ENCODE measurements at regions not wholly inside any gene's neighbourhood (a gene's known extent, or its start where the extent isn't known, plus 50 kb on each side); places are given as distances from the start of the nearest gene placed in this dataset.
A peak's percentile ranks its signal among the peaks of the same experiment; 100 is the strongest.

DNA sequence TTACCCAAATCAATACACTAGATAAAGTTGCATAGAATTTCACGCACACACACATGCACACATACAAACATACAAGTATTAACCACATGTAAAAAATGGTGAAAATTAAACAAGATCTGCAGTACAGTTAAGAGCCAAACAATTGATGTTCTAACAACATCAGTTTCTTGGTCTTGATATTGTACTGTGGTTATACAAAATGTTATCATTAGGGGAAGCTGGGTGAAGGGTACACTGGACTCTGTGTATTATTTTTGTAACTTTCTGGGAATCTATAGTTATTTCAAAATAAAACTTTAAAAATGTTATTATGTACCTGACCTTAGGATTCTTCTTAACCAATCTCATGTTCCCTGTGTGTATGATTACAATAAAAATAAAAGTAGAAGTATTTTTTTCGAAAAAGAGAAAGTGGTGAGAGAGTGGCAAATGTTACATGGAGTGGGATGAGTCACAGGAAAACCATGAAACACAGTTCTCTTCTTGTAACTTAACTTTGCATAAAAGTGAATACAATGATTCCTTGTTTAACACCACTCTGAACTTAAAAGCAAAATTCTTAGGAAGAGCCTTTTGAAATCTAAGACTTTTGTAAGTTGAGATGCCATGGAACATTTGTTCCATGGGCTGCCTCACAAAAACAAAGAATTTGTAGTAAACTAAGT, 101.6 kb upstream of the RUNX1 start:
- no peaks in the 10 kb centered on the region for H3K9me2 ChIP-seq
- peak overlapping the region in 1 of 2 experiments; percentile 53; a peak in 2 of 4 replicates for H3K27ac ChIP-seq (ENCODE audit: low read depth in 2 of 2, low read length in 1 of 2)
- H3K9ac ChIP-seq, result no peak overlapping the region
- no peaks in the 10 kb centered on the region for H3K36me3 ChIP-seq (replicated peaks in 1 of 2; ENCODE audit: control insufficient read depth in 1 of 2, insufficient read depth in 2 of 2, low read length in 1 of 2)
- no peak for DNase-seq
- no peaks in the 10 kb centered on the region for H4K20me1 ChIP-seq (ENCODE audit: insufficient read depth)
- 0 out of 2 replicates have a peak overlapping the region, but pooled peaks have one; percentile 18 for H2AFZ ChIP-seq (ENCODE audit: low read depth)
- peaks cover 16% of the 10 kb centered on the region for H3F3A ChIP-seq (replicated peaks; ENCODE audit: insufficient read depth)
- H3K79me2 ChIP-seq (ENCODE audit: insufficient read depth), result no peaks in the 10 kb centered on the region
- H3K4me2 ChIP-seq, result no peak overlapping the region
- H3K4me3 ChIP-seq (ENCODE audit: low read depth in 2 of 2, low read length in 1 of 2), result no peak overlapping the region
- peaks cover 3 to 9% of the 10 kb centered on the region in 2 experiments; a peak in 3 of 4 replicates for H3K4me1 ChIP-seq (ENCODE audit: control insufficient read depth in 1 of 2, insufficient read depth in 2 of 2, low read depth in 1 of 2, low read length in 1 of 2)
- 75% methylated on average over 2 of the region's 2 CpGs for WGBS (ENCODE audit: low lambda C conversion rate)
- H3K27me3 ChIP-seq (ENCODE audit: insufficient read depth), result no peaks in the 10 kb centered on the region
- H3K9me3 ChIP-seq, result no peaks in the 10 kb centered on the region
- TF ChIP-seq FOSL2 (IDR thresholded peaks at IDR 0.05; ENCODE audit: borderline replicate concordance, low read depth) (peak; percentile 41; the same call in 1 of the 2 replicates), FOXM1 (IDR thresholded peaks at IDR 0.05; ENCODE audit: low read depth) (no peak), SIN3A (IDR thresholded peaks at IDR 0.05; ENCODE audit: borderline replicate concordance, low read depth, low read length) (no peak), JUND (IDR thresholded peaks at IDR 0.05) (peak; percentile 51; the same call in 1 of the 2 replicates)
- CTCF ChIA-PET, result no interaction called here
- POLR2A ChIA-PET, result no interaction called here

DNA sequence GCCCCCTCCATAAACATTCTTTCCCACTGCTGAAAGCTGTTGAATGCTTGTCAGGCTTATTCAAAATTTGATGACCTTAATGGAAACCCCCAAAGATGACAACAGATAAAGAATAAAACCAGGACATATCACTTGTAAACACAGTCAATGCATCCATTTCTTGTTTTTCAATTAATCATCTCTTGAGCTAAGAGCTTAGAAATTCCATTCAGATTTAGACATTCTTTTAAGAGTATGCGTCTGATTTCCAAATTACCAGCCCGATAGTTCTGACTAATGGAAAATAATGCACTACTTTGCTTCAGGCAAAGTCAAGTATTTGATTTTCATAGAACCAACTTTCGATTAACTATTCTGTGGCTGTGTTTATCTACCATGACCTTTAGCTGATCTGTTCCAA, 100.6 kb upstream of the RUNX1 start:
- H3K9me3 ChIP-seq, result no peaks in the 10 kb centered on the region
- ChIA-PET POLR2A (no interaction called here), CTCF (no interaction called here)
- no peaks in the 10 kb centered on the region for H3K36me3 ChIP-seq (replicated peaks in 1 of 2; ENCODE audit: control insufficient read depth in 1 of 2, insufficient read depth in 2 of 2, low read length in 1 of 2)
- no peaks in the 10 kb centered on the region for H3K79me2 ChIP-seq (ENCODE audit: insufficient read depth)
- peak overlapping the region in 1 of 2 experiments; percentile 11; a peak in 1 of 4 replicates for H3K27ac ChIP-seq (ENCODE audit: low read depth in 2 of 2, low read length in 1 of 2)
- peaks cover 16% of the 10 kb centered on the region for H3F3A ChIP-seq (replicated peaks; ENCODE audit: insufficient read depth)
- peaks cover 3 to 9% of the 10 kb centered on the region in 2 experiments; a peak in 3 of 4 replicates for H3K4me1 ChIP-seq (ENCODE audit: control insufficient read depth in 1 of 2, insufficient read depth in 2 of 2, low read depth in 1 of 2, low read length in 1 of 2)
- no peaks in the 10 kb centered on the region for H4K20me1 ChIP-seq (ENCODE audit: insufficient read depth)
- H2AFZ ChIP-seq (ENCODE audit: low read depth), result no peak overlapping the region
- 21% methylated on average over 3 of the region's 3 CpGs for WGBS (ENCODE audit: low lambda C conversion rate)
- H3K9me2 ChIP-seq, result no peaks in the 10 kb centered on the region
- no peak overlapping the region for H3K4me2 ChIP-seq
- H3K4me3 ChIP-seq (ENCODE audit: low read depth in 2 of 2, low read length in 1 of 2), result no peak overlapping the region
- H3K9ac ChIP-seq, result no peak overlapping the region
- DNase-seq, result no peak
- TF ChIP-seq EP300 (IDR thresholded peaks at IDR 0.05; ENCODE audit: borderline replicate concordance in 1 of 2, low read depth in 1 of 2, low read length in 1 of 2) (0 out of 4 replicates have a peak, but pooled peaks of 1 of the 2 experiments have one; percentile 20), RAD21 (IDR thresholded peaks at IDR 0.05; ENCODE audit: low read length) (no peak), TCF12 (IDR thresholded peaks at IDR 0.05) (peak; percentile 37), FOSL2 (IDR thresholded peaks at IDR 0.05; ENCODE audit: borderline replicate concordance, low read depth) (0 out of 2 replicates have a peak, but pooled peaks have one; percentile 3), TEAD4 (IDR thresholded peaks at IDR 0.05; ENCODE audit: borderline replicate concordance, insufficient read depth) (0 out of 2 replicates have a peak, but pooled peaks have one; percentile 19), JUND (IDR thresholded peaks at IDR 0.05) (peak; percentile 18; the same call in 1 of the 2 replicates), GABPA (IDR thresholded peaks at IDR 0.05; ENCODE audit: low read depth) (no peak)
- TF ChIP-seq, protein P1, sequence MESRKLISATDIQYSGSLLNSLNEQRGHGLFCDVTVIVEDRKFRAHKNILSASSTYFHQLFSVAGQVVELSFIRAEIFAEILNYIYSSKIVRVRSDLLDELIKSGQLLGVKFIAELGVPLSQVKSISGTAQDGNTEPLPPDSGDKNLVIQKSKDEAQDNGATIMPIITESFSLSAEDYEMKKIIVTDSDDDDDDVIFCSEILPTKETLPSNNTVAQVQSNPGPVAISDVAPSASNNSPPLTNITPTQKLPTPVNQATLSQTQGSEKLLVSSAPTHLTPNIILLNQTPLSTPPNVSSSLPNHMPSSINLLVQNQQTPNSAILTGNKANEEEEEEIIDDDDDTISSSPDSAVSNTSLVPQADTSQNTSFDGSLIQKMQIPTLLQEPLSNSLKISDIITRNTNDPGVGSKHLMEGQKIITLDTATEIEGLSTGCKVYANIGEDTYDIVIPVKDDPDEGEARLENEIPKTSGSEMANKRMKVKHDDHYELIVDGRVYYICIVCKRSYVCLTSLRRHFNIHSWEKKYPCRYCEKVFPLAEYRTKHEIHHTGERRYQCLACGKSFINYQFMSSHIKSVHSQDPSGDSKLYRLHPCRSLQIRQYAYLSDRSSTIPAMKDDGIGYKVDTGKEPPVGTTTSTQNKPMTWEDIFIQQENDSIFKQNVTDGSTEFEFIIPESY (IDR thresholded peaks at IDR 0.05; ENCODE audit: borderline replicate concordance, low read depth), result no peak
- H3K27me3 ChIP-seq (ENCODE audit: insufficient read depth), result no peaks in the 10 kb centered on the region

Data from SK-N-SH (cell line).